Activated T-helper 17 cell treated with anti-CD3 and anti-CD28 coated beads, Interleukin-2, amount 50 U/mL, for 72 hours (primary cell): ENCODE measurements at regions not wholly inside any gene's neighbourhood (a gene's known extent, or its start where the extent isn't known, plus 50 kb on each side); places are given as distances from the start of the nearest gene placed in this dataset.
"Not testable (repeated sequence)": the region's sequence is repeated elsewhere in the genome, so short reads cannot be mapped to it uniquely, and the experiment has no call there.

ENCODE experiments used
- ATAC-seq: fragments of 150-1000 bp; cut with Tn5 transposase; replicated peaks from 2 replicates; pipeline ENCODE4 v1.10.0; 2021; ENCODE audit warnings: mild to moderate bottlenecking, moderate library complexity
- H3K27ac Mint-ChIP-seq: one replicate; pipeline ENCODE4 v1.8.0; 2022; ENCODE audit warnings: mixed read lengths
- H3K27me3 Mint-ChIP-seq: one replicate; pipeline ENCODE4 v1.8.0; 2022; ENCODE audit warnings: mixed read lengths
- H3K36me3 Mint-ChIP-seq: one replicate; pipeline ENCODE4 v1.8.0; 2022; ENCODE audit warnings: low read depth, mild to moderate bottlenecking, mixed read lengths
- H3K4me1 Mint-ChIP-seq: one replicate; pipeline ENCODE4 v1.8.0; 2022; ENCODE audit warnings: mixed read lengths
- H3K4me3 Mint-ChIP-seq: one replicate; pipeline ENCODE4 v1.8.0; 2022; ENCODE audit warnings: mild to moderate bottlenecking, mixed read lengths
- H3K9me3 Mint-ChIP-seq: one replicate; pipeline ENCODE4 v1.8.0; 2022; ENCODE audit warnings: mixed read lengths

DNA sequence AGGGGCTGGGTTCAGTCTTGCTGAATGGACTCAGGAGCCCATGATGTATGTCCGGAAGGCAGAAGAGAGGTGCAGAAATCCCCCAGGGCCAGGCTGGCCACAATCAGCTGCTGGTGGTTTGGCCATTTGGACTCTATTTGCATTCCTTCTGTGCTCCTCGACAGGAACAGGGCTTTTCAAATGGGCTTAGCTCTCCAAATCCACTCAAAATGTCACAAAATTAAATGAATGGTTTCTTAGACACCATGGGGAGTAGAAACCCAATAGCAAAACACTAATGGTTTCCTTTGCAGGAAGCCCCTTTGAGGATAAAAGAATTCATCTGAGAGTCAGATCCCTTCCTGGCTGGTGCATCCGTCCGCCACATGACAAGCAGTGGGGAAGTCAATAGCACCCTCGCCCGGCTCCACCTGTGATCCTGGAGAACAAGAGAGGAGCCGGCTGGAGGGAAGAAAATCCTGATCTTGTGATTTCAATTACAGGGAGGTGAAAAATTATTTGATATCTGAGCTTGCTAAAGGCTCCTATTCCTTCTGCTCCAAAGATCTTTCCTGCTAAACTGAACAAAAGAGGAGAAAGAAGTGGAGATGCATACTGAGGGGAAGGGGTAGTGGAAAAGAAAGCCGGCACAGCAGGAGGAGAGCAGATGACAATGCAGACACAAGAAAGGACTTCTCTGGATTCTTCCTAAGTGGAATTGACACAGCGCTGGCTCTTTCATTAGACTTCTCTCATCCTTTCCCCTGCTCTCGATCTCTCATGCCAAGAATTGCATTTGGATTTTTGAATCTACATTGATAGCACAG, 190.7 kb downstream of the C7orf25 start:
- Mint-ChIP-seq H3K9me3 (peaks cover 4% of the 10 kb centered on the region), H3K27ac (no peak overlapping the region), H3K27me3 (no peaks in the 10 kb centered on the region), H3K36me3 (no peaks in the 10 kb centered on the region), H3K4me3 (no peak overlapping the region), H3K4me1 (no peaks in the 10 kb centered on the region)
- no peak for ATAC-seq

- no peak for ATAC-seq
- Mint-ChIP-seq H3K4me1 (no peaks in the 10 kb centered on the region), H3K27ac (no peak overlapping the region), H3K9me3 (peaks cover 4% of the 10 kb centered on the region), H3K27me3 (no peaks in the 10 kb centered on the region), H3K4me3 (no peak overlapping the region), H3K36me3 (no peaks in the 10 kb centered on the region)
These were observed 191.9 kb downstream of the C7orf25 start for GRCh38 chr7:42720012-42720411.

GRCh38 chr7:42718466-42718865, 193.4 kb downstream of the C7orf25 start:
- not testable (repeated sequence) for H3K27me3 Mint-ChIP-seq, H3K9me3 Mint-ChIP-seq, H3K4me1 Mint-ChIP-seq, H3K36me3 Mint-ChIP-seq, H3K27ac Mint-ChIP-seq, H3K4me3 Mint-ChIP-seq, ATAC-seq

DNA sequence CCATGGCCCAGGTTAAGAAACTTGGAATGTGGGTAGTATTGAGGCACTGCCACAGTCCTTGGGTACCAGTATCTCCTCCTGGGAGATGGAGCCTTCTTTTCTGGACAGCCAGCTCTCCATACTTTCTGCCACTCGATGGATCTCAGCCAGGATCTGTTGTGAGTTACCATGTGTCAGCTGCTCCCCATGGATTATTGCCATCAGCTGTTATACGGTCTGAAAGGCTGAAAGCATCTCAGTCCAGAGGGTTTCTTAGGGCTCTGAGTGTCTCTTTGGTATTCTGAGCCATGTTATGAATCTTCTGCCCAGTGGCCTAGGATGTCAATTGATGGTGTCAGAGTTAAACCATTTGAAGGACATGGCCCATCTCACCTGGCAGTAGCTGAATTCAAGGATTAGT, 197.5 kb downstream of the C7orf25 start:
- no peak overlapping the region for H3K27ac Mint-ChIP-seq
- H3K4me1 Mint-ChIP-seq, result no peaks in the 10 kb centered on the region
- H3K27me3 Mint-ChIP-seq, result no peaks in the 10 kb centered on the region
- no peak overlapping the region for H3K4me3 Mint-ChIP-seq
- no peaks in the 10 kb centered on the region for H3K36me3 Mint-ChIP-seq
- no peak for ATAC-seq
- H3K9me3 Mint-ChIP-seq, result peaks cover 4% of the 10 kb centered on the region

DNA sequence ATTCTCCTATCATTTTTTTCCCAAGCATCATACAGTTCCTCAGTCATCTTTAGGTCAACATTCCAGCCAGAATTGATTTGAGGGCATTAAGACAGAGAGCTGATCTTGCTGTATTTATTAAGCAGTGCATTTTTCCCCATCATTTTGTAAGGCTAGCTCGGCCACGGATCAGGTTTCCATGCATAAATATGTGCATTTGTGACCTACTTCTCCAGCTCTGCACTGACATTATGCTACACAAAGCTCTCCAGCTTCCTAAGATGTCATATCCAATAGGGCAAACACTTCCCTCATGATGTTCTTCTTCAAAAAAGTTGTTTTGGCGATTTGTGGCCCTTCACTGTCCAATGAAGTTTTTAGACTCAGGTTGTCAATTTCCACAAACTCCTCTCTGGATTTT, 202.6 kb downstream of the C7orf25 start:
- Mint-ChIP-seq H3K9me3 (peaks cover 6% of the 10 kb centered on the region), H3K4me3 (no peak overlapping the region), H3K27me3 (peaks cover 3% of the 10 kb centered on the region), H3K27ac (no peak overlapping the region), H3K4me1 (no peaks in the 10 kb centered on the region), H3K36me3 (no peaks in the 10 kb centered on the region)
- ATAC-seq, result no peak

- no peaks in the 10 kb centered on the region for H3K4me1 Mint-ChIP-seq
- no peak for ATAC-seq
These were observed 207.2 kb downstream of the C7orf25 start for GRCh38 chr7:42704710-42705109.

DNA sequence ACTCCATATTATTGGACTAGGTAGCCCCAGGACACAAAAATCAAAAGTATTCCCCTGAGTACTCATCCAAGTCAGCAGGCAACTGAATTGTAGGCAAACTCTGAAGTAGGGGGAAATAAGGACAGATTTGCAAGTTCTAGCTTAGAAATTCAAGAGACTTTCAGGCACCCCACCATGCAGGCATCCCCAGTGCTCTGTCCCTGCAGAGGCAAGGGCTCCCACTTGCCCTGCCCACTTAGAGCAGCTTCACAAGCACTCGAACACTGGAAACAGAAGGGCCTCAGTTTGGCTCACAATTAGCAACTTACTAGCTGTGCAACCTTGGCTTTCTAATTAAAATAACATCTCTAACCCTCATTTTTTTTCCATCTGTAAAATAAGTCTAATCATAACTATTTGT, 209.2 kb downstream of the C7orf25 start:
- no peak for ATAC-seq
- Mint-ChIP-seq H3K27ac (no peak overlapping the region), H3K9me3 (peaks cover 6% of the 10 kb centered on the region), H3K36me3 (no peaks in the 10 kb centered on the region), H3K4me1 (no peaks in the 10 kb centered on the region), H3K27me3 (no peaks in the 10 kb centered on the region), H3K4me3 (no peak overlapping the region)

More at GRCh38 chr7:42704710-42705109, 207.2 kb downstream of the C7orf25 start:
- H3K27me3 Mint-ChIP-seq, result peaks cover 3% of the 10 kb centered on the region
- no peak overlapping the region for H3K4me3 Mint-ChIP-seq
- no peaks in the 10 kb centered on the region for H3K36me3 Mint-ChIP-seq
- peaks cover 6% of the 10 kb centered on the region for H3K9me3 Mint-ChIP-seq
- no peak overlapping the region for H3K27ac Mint-ChIP-seq

DNA sequence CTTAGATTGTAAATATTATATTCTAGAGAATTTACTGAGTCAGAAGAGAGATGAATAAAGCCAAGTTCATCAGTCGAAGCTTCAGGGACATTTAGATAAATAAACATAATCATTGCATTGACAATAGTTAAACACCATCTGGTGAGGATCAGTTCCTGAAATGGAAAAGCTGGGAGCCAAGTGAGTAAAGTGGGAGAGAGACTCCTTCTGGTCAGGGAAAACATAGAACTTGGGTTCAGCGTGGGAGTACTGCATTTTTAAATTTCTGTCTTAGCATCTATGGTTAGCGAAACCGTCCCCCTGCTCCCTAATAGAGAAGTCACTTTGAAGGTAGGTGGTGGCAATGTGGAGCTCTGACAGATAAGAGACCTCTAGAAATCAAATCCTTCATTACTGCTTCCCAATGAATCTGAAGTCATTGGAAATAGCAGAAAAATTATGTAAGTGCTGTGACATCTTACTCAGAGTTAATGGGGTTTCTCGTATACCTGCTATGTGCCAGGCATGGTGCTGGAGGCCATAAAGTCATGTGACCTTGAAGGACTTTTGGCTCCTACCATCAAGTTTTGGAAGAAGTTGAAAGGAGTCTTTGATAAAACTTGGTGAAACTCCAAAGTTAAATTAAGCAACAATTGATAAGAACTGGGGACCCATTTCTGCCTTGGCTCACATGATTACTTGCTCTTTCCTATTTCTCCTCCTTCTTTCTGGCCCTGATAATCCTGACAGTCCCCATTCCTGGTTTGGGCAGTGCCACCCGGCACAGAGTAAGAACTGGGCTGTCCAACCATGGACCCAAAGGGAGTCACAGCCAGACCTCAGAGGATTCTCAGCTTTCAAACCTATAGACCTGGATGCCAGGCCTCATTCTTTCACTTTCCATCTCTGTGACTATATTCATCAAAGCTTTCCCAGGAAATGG, 211.2 kb downstream of the C7orf25 start:
- H3K27me3 Mint-ChIP-seq, result no peaks in the 10 kb centered on the region
- ATAC-seq, result no peak
- no peaks in the 10 kb centered on the region for H3K36me3 Mint-ChIP-seq
- no peaks in the 10 kb centered on the region for H3K4me1 Mint-ChIP-seq
- peaks cover 6% of the 10 kb centered on the region for H3K9me3 Mint-ChIP-seq
- no peak overlapping the region for H3K27ac Mint-ChIP-seq
- no peak overlapping the region for H3K4me3 Mint-ChIP-seq

- H3K27me3 Mint-ChIP-seq, result no peaks in the 10 kb centered on the region
- H3K9me3 Mint-ChIP-seq, result no peaks in the 10 kb centered on the region
- no peak for ATAC-seq
- H3K36me3 Mint-ChIP-seq, result no peaks in the 10 kb centered on the region
- no peak overlapping the region for H3K4me3 Mint-ChIP-seq
- no peaks in the 10 kb centered on the region for H3K4me1 Mint-ChIP-seq
- no peak overlapping the region for H3K27ac Mint-ChIP-seq
These were observed 212.3 kb downstream of the C7orf25 start for GRCh38 chr7:42699380-42700178.

GRCh38 chr7:42698600-42699374, 213.1 kb downstream of the C7orf25 start:
- Mint-ChIP-seq H3K4me1 (no peaks in the 10 kb centered on the region), H3K27ac (no peak overlapping the region), H3K36me3 (no peaks in the 10 kb centered on the region), H3K4me3 (no peak overlapping the region), H3K27me3 (no peaks in the 10 kb centered on the region), H3K9me3 (no peaks in the 10 kb centered on the region)
- ATAC-seq, result no peak

- Mint-ChIP-seq H3K4me3 (no peak overlapping the region), H3K36me3 (no peaks in the 10 kb centered on the region), H3K9me3 (no peaks in the 10 kb centered on the region), H3K4me1 (no peaks in the 10 kb centered on the region), H3K27me3 (no peaks in the 10 kb centered on the region), H3K27ac (no peak overlapping the region)
- ATAC-seq, result no peak
These were observed 216.9 kb downstream of the C7orf25 start for GRCh38 chr7:42694894-42695507.

DNA sequence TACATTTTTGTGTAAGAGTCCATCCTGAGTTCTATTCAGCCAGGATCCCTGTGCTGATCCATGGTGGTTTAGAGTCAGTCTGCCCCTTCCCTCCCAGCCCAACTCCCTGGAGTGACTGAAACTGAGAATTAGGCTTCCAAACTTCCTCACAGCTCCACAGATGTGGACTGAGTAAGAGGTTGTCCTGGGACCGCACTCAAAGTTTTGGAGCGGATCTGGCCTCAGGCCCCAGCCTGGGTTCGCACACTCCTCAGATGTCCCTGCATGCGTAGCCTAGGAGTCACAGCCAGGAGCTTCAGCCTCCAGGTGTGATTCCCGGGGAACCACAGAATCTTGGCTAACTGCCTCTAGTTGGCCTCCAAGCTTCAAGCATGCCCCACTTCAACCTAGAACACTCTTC, 218.1 kb downstream of the C7orf25 start:
- Mint-ChIP-seq H3K36me3 (no peaks in the 10 kb centered on the region), H3K27ac (no peak overlapping the region), H3K4me3 (no peak overlapping the region), H3K27me3 (no peaks in the 10 kb centered on the region), H3K4me1 (no peaks in the 10 kb centered on the region), H3K9me3 (no peaks in the 10 kb centered on the region)
- no peak for ATAC-seq

DNA sequence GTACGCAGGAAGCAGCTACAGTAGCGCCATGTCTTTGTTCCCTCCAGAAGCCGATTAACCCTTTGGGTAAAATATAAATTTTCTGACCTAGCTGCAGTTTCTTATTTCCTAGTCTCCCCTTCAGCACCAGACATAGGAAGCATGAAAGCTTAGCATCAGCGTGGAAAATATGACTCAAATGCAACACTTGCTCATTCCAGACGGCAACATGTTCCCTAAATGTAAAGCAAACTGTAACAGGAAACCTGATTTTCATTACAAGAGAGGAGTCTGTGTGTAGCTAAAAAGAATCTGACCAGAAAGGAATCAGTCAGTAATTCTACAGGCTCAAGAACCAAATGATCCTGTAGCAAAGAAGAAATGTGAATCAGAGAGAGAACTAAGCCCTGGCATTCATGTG, 219.2 kb downstream of the C7orf25 start:
- no peak for ATAC-seq
- H3K4me3 Mint-ChIP-seq, result no peak overlapping the region
- no peaks in the 10 kb centered on the region for H3K36me3 Mint-ChIP-seq
- no peaks in the 10 kb centered on the region for H3K4me1 Mint-ChIP-seq
- no peak overlapping the region for H3K27ac Mint-ChIP-seq
- no peaks in the 10 kb centered on the region for H3K9me3 Mint-ChIP-seq
- no peaks in the 10 kb centered on the region for H3K27me3 Mint-ChIP-seq
